Stimulated activated CD4-positive, alpha-beta T cell treated with anti-CD3 and anti-CD28 coated beads, Interleukin-1b, Interleukin-23, amount 100 ng/mL, for 48 hours (primary cell): ENCODE measurements at regions not wholly inside any gene's neighbourhood (a gene's known extent, or its start where the extent isn't known, plus 50 kb on each side); places are given as distances from the start of the nearest gene placed in this dataset.
"Not testable (repeated sequence)": the region's sequence is repeated elsewhere in the genome, so short reads cannot be mapped to it uniquely, and the experiment has no call there.

Source experiments
- DNase-seq: peaks from one replicate; pipeline ENCODE4 v3.0.0-alpha.2; 2020

GRCh38 chr17:63082273-63082861 is 116.3 kb downstream of the TANC2 start:
- no peak for DNase-seq

GRCh38 chr17:63082952-63083351 is 116.9 kb downstream of the TANC2 start:
- no peak for DNase-seq

DNA sequence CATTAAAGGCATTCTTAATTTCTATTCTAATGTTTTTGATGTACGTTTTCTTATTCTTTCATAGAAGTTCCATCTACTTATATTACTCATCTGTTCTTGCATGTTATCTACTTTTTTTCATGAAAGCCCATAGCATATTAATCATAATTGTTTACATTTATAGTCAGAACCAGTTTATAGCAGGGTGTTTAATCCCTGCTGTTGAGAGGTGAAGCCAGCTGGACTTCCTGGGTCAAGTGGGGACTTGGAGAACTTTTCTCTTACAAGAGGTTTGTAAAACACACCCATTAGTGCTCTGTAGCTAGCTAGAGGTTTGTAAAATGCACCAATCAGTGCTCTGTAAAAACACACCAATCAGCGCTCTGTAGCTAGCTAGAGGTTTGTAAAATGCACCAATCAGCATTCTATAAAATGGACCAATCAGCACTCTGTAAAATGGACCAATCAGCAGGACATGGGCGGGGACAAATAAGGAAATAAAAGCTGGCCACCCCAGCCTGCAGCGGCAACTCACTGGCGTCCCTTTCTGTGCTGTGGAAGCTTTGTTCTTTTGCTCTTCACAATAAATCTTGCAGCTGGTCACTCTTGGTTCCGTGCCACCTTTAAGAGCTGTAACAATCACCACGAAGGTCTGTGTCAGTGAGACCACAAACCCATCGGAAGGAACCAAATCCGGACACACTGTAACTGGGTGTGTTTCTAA is 120.6 kb downstream of the TANC2 start:
- DNase-seq = no peak

DNA sequence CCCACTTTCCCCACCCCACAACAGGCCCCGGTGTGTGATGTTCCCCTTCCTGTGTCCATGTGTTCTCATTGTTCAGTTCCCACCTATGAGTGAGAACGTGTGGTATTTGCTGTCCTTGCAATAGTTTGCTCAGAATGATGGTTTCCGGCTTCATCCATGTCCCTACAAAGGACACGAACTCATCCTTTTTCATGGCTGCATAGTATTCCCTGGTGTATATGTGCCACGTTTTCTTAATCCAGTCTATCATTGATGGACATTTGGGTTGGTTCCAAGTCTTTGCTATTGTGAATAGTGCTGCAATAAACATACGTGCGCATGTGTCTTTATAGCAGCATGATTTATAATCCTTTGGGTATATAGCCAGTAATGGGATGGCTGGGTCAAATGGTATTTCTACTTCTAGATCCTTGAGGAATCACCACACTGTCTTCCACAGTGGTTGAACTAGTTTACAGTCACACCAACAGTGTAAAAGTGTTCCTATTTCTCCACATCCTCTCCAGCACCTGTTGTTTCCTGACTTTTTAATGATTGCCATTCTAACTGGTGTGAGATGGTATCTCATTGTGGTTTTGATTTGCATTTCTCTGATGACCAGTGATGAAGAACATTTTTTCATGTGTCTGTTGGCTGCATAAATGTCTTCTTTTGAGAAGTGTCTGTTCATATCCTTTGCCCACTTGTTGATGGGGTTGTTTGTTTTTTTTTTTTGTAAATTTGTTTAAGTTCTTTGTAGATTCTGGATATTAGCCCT is 124.5 kb downstream of the TANC2 start:
- not testable (repeated sequence) for DNase-seq

DNA sequence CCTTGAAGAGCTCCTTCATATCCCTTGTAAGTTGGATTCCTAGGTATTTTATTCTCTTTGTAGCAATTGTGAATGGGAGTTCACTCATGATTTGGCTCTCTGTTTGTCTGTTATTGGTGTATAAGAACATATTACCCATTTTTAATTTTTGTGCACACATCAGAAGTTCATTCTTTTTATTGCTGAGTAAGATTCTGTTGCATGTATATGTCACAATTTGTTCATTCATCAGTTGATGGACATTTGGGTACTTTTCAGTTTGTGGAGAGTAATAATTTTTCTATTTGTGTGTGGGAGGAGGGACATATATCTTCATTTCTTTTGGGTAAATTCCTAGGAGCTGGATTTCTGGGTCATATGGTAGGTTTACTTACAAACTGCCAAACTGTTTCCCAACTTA is 125.9 kb downstream of the TANC2 start:
- DNase-seq = not testable (repeated sequence)

GRCh38 chr17:63094631-63095030 is 128.6 kb downstream of the TANC2 start:
- no peak for DNase-seq

- DNase-seq = no peak
Observed at GRCh38 chr17:63095459-63095858, 129.4 kb downstream of the TANC2 start.

DNA sequence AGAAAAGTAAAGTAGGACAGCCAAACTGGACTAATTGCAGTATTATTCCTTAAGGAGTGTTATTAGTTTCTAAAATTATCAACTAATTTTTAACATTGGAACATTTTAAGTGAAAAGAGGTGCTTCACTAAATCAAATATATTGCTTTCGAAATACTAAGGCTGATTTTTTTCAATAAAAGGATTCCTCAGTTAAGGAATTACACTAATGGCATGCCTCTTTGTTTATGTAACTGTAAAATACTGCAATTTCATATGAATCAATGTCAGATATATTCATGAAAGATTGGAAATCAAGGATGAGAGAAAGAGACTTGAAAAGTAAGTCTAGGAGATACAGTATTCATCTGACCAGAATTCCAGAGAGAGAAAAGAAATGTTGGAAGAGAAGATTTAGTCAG is 129.8 kb downstream of the TANC2 start:
- DNase-seq = no peak

GRCh38 chr17:63096426-63096825 is 130.4 kb downstream of the TANC2 start:
- no peak for DNase-seq

GRCh38 chr17:63099425-63099824 is 133.4 kb downstream of the TANC2 start:
- DNase-seq = no peak

DNA sequence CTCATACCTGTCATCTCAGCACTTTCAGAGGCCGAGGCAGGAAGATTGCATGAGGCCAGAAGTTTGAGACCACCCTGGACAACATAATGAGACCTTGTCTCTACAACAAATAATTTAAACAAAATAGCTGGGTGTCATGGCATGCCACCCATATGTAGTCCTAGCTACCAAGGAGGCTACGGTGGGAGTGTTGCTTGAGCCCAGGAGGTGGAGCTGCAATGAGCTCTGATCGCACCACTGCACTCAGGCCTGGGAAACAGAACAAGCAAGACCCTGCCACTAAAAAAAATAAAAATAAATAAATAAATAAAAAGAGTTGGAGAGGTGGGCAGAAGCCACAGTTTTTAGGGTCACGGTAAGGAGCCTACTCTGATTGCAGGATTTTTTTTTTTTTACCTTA is 136.0 kb downstream of the TANC2 start:
- DNase-seq = no peak

- no peak for DNase-seq
Observed at GRCh38 chr17:63106050-63106449, 140.0 kb downstream of the TANC2 start.

GRCh38 chr17:63109661-63110060 is 143.6 kb downstream of the TANC2 start:
- DNase-seq = no peak

- no peak for DNase-seq
Observed at GRCh38 chr17:63113167-63113566, 147.1 kb downstream of the TANC2 start.

GRCh38 chr17:63116228-63116627 is 150.2 kb downstream of the TANC2 start:
- DNase-seq = no peak

DNA sequence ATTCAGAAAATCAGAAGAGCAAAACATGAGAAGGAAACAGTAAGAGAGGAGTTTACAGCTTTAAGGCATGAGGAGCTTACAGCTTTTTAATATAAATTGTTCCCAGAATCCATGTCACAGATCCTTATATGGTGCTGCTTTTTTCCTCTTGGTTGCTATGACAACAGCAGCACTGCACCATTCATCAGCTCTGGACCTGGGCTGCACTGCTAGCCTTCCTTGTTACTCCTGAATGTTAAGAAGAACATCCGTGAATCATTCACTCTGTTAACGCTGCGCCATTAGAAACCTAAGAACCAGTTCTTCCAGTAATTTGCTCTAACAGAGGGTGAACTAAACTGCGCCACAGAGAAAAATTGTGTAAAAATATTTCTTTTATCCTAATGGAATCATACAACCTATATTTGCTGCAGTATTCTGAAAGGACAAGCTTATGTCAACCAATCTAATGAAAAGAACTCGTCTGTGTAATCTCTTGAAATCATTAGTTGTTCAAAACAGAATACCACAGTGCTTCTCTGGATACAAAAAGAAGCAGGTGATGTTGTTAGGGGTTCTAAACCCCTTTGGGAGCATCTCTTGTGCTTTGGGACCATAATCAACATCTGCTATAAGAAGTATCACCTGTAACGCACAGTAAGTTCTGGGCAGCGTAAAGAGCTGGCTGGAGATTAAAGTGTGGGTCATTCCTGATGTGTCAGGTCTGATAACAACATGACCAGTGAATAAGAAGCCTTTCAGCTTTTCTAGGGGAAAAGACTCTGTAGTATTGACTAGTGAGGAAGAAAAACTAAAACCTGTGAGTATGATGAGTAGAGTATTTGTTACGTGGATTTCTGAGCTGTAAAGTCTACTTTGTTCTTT is 151.2 kb downstream of the TANC2 start:
- DNase-seq = no peak

- DNase-seq = no peak
Observed at GRCh38 chr17:63120406-63120805, 154.4 kb downstream of the TANC2 start.

GRCh38 chr17:63124536-63124935 is 158.5 kb downstream of the TANC2 start:
- no peak for DNase-seq

- no peak for DNase-seq
Observed at GRCh38 chr17:63124958-63125357, 158.9 kb downstream of the TANC2 start.

- DNase-seq = no peak
Observed at GRCh38 chr17:63125987-63126386, 160.0 kb downstream of the TANC2 start.

- no peak for DNase-seq
Observed at GRCh38 chr17:63126607-63127006, 160.6 kb downstream of the TANC2 start.

DNA sequence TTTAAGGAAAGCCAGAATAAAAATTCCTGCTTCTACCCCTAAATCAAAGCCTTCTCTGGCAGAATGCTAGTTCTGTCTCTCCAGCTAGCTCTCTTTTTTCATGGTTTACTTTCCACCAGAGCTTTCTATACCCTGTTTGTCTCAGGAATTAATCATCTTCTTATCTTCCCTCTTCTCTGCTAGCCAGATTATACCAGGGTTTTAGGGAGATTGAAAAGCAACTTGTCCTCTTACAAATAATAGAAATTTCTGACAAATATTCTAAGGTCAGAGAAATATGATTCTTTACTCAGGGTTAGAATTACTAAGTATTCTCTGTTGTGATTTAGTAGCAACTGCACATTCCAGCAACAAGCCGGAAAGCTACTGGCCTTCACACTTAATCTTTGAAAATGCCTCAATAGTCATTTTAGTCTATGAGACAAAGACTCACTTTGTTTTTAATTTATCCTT is 166.4 kb downstream of the TANC2 start:
- DNase-seq = no peak

DNA sequence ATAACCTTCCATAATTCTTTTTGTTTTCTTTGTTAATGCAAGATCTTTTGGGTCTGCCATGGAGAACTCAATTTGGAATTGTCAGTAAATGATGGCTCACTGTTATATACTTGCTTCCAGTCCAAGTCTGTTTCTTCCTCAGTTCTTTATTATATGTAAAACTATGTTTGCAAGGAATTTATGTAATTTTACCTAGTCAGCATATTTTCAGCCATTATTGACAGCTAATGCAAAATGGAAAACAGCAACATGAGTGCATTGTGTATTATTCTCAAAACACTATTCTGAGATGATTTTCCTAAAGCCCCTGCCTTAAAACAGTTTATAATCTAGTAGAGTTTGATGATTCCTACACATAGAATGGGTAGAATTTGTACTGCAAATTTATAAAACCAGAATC is 167.5 kb downstream of the TANC2 start:
- DNase-seq = no peak
